Thyroid gland (tissue), 4 donors: ENCODE measurements at regions not wholly inside any gene's neighbourhood (a gene's known extent, or its start where the extent isn't known, plus 50 kb on each side); places are given as distances from the start of the nearest gene placed in this dataset.

Experiments
- DNase-seq, 2 donors: peaks; one replicate each; pipeline ENCODE4 v3.0.0-alpha.2; 2019
- H3K27ac ChIP-seq, 3 donors: fragments of 200-600 bp; sonication (generic); 1 replicate in 2 of 3; 2 replicates in 1 of 3; pipeline ENCODE4 v1.5.1; 2016 to 2019; ENCODE audit warnings: mild to moderate bottlenecking in 1 of 3, moderate library complexity in 1 of 3
- H3K27me3 ChIP-seq: fragments of 200-600 bp; sonication (generic); one replicate; pipeline ENCODE4 v1.5.1; 2019
- H3K36me3 ChIP-seq, 2 donors: fragments of 200-600 bp; sonication (generic); one replicate each; pipeline ENCODE4 v1.5.1; 2016 to 2019
- H3K4me1 ChIP-seq, 2 donors: fragments of 200-600 bp; sonication (generic); one replicate each; pipeline ENCODE4 v1.5.1; 2017 to 2019
- H3K4me3 ChIP-seq, 3 donors: fragments of 200-600 bp; sonication (generic); replicated peaks in 1 of 3; 1 replicate in 2 of 3; 2 replicates in 1 of 3; pipeline ENCODE4 v1.5.1; 2016; ENCODE audit warnings: mild to moderate bottlenecking in 1 of 3
- H3K9me3 ChIP-seq: fragments of 200-600 bp; sonication (generic); one replicate; pipeline ENCODE4 v1.5.1; 2017
- POLR2A ChIP-seq, 2 donors: fragments of 450-650 bp; IDR thresholded peaks; one replicate each; pipeline ENCODE4 v1.6.1; 2017; ENCODE audit warnings: antibody characterized with exemption in 2 of 2, mild to moderate bottlenecking in 2 of 2, moderate library complexity in 1 of 2
- WGBS, 2 donors: methylation state at CpG; one replicate each; pipeline ENCODE4 v1.1.5; 2017; 5-methylcytosine and 5-hydroxymethylcytosine counted together
- intact Hi-C: fragments of 100-400 bp; cut with DNase I; formaldehyde crosslinking; loops from one replicate; pipeline ENCODE4 v1.15.1; 2023
- TF ChIP-seq, protein P1 (sequence below), 6 experiments: fragments of 200-600 bp in 3 of 6; fragments of 450-650 bp in 3 of 6; sonication (generic) in 3 of 6; IDR thresholded peaks; one replicate each; pipeline ENCODE4 v1.5.1; 2016 to 2019; ENCODE audit warnings: antibody characterized with exemption in 6 of 6, mild to moderate bottlenecking in 2 of 6, inconsistent platforms in 1 of 6, moderate library complexity in 1 of 6

DNA sequence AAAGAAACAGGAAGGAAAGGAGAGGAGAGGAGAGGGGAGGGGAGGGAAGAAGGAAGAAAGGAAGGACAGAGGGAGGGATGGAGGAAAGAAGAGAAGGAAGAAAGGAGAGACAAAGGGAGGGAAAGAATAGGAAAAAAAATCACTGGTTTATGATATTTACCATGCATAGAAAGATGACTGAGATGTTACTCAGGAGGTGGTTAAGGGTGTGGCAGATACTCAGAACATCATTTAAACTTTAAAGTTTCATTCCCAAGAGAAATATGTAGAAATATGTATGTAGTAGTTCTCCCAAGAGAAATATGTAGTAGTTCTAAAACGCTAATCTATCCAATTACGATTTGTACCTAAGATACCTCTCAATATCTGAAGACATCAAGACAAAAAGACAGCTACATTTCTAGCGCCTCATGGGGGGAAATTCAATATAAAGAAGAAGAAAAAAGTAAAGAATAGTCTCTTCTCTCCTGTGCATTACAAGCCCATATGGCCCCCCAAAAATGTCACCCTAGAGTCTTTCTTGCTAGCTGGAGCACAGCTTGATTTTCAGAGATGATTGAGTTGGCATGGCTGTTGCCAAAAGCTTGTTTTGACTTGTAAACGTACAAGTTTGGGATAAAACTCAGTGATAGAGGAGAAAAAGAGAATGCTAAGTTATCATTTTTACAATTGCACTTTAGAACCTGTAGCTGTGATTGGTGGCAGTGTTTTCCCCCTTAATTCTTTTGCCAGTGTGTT, 539.2 kb downstream of the CDH26 start:
- no peak overlapping the region for H3K4me3 ChIP-seq
- no peaks in the 10 kb centered on the region for H3K36me3 ChIP-seq
- H3K27me3 ChIP-seq, result no peaks in the 10 kb centered on the region
- peaks cover 0 to 4% of the 10 kb centered on the region in 2 donors for H3K4me1 ChIP-seq
- H3K9me3 ChIP-seq, result no peaks in the 10 kb centered on the region
- TF ChIP-seq, protein P1, sequence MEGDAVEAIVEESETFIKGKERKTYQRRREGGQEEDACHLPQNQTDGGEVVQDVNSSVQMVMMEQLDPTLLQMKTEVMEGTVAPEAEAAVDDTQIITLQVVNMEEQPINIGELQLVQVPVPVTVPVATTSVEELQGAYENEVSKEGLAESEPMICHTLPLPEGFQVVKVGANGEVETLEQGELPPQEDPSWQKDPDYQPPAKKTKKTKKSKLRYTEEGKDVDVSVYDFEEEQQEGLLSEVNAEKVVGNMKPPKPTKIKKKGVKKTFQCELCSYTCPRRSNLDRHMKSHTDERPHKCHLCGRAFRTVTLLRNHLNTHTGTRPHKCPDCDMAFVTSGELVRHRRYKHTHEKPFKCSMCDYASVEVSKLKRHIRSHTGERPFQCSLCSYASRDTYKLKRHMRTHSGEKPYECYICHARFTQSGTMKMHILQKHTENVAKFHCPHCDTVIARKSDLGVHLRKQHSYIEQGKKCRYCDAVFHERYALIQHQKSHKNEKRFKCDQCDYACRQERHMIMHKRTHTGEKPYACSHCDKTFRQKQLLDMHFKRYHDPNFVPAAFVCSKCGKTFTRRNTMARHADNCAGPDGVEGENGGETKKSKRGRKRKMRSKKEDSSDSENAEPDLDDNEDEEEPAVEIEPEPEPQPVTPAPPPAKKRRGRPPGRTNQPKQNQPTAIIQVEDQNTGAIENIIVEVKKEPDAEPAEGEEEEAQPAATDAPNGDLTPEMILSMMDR (IDR thresholded peaks at IDR 0.05), result no peak
- no peak for TF ChIP-seq POLR2A (IDR thresholded peaks at IDR 0.05)
- no peak for DNase-seq
- intact Hi-C loops, result no loop called here
- no peak overlapping the region for H3K27ac ChIP-seq
- WGBS, 2 donors, result 76 to 78% methylated on average over 4 of the region's 4 CpGs

DNA sequence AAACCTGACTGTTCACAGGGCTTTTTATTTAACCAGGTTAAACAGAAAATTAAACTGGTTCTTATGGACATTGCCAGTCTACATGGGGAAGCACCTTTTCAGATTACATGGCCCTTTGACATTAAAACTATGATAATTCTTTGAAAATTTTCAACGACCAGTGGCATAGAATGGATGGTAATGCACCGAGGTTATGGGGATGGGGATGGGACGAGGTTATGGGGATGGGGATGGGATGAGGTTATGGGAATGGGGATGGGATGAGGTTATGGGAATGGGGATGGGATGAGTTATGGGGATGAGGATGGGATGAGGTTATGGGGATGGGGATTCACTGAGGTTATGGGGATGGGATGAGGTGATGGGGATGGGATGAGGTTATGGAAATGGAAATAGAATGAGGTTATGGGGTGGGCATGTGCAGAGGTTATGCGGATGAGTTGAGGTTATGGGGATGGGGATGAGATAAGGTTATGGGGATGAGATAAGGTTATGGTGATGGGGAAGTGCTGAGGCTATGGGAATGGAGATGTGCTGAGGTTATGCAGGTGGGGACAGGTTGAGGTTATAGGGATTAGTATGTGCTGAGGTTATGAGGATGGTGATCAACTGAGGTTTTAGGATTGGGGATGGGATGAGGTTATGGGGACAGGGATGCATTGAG, 541.9 kb downstream of the CDH26 start:
- TF ChIP-seq POLR2A (IDR thresholded peaks at IDR 0.05), result no peak
- TF ChIP-seq, protein P1 (IDR thresholded peaks at IDR 0.05), result no peak
- WGBS, 2 donors, result 93 to 95% methylated on average over 4 of the region's 4 CpGs
- no peak for DNase-seq
- Histone ChIP-seq H3K9me3 (no peaks in the 10 kb centered on the region), H3K4me1 (no peaks in the 10 kb centered on the region), H3K4me3 (no peak overlapping the region), H3K27me3 (no peaks in the 10 kb centered on the region), H3K27ac (no peak overlapping the region), H3K36me3 (no peaks in the 10 kb centered on the region)
- intact Hi-C loops, result no loop called here

DNA sequence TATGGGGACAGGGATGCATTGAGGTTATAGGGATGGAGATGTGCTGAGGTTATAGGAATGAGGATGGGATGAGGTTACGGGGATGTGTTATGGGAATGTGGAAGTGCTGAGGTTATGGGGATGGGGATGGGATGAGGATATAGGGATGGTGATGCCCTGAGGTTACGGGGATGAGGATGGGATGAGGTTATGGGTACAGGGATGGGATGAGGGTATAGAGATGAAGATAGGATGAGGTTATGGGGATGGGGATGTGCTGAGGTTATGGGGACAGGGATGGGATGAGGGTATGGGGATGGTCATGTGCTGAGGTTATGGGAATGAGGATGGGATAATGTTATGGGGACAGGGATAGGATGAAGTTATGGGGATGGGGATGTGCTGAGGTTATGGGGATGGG, 542.8 kb downstream of the CDH26 start:
- no peaks in the 10 kb centered on the region for H3K9me3 ChIP-seq
- TF ChIP-seq, protein P1 (IDR thresholded peaks at IDR 0.05), result no peak
- TF ChIP-seq POLR2A (IDR thresholded peaks at IDR 0.05), result no peak
- DNase-seq, result no peak
- H3K27ac ChIP-seq, result no peak overlapping the region
- no peaks in the 10 kb centered on the region for H3K4me1 ChIP-seq
- H3K27me3 ChIP-seq, result no peaks in the 10 kb centered on the region
- 87 to 90% methylated on average over 2 of the region's 2 CpGs for WGBS, 2 donors
- no peak overlapping the region for H3K4me3 ChIP-seq
- intact Hi-C loops, result no loop called here
- no peaks in the 10 kb centered on the region for H3K36me3 ChIP-seq

DNA sequence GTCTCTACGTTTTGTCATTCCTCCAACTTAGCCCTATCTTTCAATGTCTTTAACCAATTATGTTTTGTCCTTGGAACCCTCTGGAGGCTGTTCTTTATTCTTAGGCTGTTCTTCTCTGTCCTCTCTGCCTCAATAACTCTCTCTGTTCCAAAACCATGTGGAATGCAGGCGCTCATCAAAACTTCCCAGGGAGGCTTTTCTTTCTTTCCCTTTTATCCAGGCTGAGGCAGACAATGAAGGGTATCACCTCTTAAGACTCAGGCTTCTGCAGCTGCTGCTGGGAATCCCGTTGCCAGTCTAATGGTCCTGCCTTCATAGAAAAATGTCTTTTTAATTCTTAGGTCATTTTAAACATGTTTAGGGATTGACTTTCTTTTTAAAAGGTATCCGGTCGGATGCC, 544.7 kb downstream of the CDH26 start:
- no peak for DNase-seq
- WGBS, 2 donors, result 92% methylated on average over 5 of the region's 5 CpGs
- intact Hi-C loops, result no loop called here
- Histone ChIP-seq H3K27ac (no peak overlapping the region), H3K27me3 (no peaks in the 10 kb centered on the region), H3K36me3 (no peaks in the 10 kb centered on the region), H3K9me3 (no peaks in the 10 kb centered on the region), H3K4me3 (no peak overlapping the region), H3K4me1 (no peaks in the 10 kb centered on the region)
- no peak for TF ChIP-seq POLR2A (IDR thresholded peaks at IDR 0.05)
- TF ChIP-seq, protein P1 (IDR thresholded peaks at IDR 0.05), result no peak

DNA sequence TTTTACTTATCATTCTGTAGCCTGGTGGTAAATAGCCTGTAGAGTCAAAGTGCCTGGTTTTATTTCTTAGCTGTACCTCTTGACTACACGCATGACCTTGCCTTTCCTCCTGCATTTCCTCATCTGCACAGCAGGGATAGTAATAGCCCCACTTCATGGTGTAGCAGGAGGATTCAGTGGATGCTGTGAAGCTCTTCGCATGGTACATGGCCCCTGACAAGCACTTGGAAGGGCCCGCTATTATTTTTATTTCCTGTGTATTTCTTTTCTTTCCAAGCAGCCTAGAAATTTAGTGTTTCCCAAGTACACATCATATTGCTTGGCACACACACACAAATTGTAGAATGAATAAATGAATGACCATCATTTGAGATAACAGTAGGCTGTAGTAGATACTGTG, 547.2 kb downstream of the CDH26 start:
- Histone ChIP-seq H3K9me3 (no peaks in the 10 kb centered on the region), H3K27ac (no peak overlapping the region), H3K4me3 (no peak overlapping the region), H3K36me3 (no peaks in the 10 kb centered on the region), H3K4me1 (no peaks in the 10 kb centered on the region), H3K27me3 (no peaks in the 10 kb centered on the region)
- intact Hi-C loops, result no loop called here
- WGBS, 2 donors, result 56 to 59% methylated on average over 3 of the region's 3 CpGs
- no peak for DNase-seq
- TF ChIP-seq, protein P1 (IDR thresholded peaks at IDR 0.05), result no peak
- TF ChIP-seq POLR2A (IDR thresholded peaks at IDR 0.05), result no peak
